ENCODE measurements at regions not wholly inside any gene's neighbourhood (a gene's known extent, or its start where the extent isn't known, plus 50 kb on each side); places are given as distances from the start of the nearest gene placed in this dataset.

- no peak for TF ChIP-seq ZNF248 (tag by site-specific recombination; IDR thresholded peaks at IDR 0.05)
- no peak for TF ChIP-seq SP3 (tag by site-specific recombination; IDR thresholded peaks at IDR 0.05)
- TF ChIP-seq KLF7 (tag by site-specific recombination; IDR thresholded peaks at IDR 0.05; ENCODE audit: borderline replicate concordance): no peak
- no peak for TF ChIP-seq ZNF140 (tag by site-specific recombination; IDR thresholded peaks at IDR 0.05)
- TF ChIP-seq, protein P1, sequence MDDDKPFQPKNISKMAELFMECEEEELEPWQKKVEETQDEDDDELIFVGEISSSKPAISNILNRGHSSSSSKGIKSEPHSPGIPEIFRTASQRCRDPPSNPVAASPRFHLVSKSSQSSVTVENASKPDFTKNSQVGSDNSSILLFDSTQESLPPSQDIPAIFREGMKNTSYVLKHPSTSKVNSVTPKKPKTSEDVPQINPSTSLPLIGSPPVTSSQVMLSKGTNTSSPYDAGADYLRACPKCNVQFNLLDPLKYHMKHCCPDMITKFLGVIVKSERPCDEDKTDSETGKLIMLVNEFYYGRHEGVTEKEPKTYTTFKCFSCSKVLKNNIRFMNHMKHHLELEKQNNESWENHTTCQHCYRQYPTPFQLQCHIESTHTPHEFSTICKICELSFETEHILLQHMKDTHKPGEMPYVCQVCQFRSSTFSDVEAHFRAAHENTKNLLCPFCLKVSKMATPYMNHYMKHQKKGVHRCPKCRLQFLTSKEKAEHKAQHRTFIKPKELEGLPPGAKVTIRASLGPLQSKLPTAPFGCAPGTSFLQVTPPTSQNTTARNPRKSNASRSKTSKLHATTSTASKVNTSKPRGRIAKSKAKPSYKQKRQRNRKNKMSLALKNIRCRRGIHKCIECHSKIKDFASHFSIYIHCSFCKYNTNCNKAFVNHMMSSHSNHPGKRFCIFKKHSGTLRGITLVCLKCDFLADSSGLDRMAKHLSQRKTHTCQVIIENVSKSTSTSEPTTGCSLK (tag by site-specific recombination; IDR thresholded peaks at IDR 0.05): no peak
- no peak for TF ChIP-seq HOXC10 (CRISPR knock-in tag; IDR thresholded peaks at IDR 0.05)
- no peak for TF ChIP-seq YY2 (tag by site-specific recombination; IDR thresholded peaks at IDR 0.05)
- no peak for TF ChIP-seq ZFP69B (tag by site-specific recombination; IDR thresholded peaks at IDR 0.05)
- no peak for TF ChIP-seq TCF7L2 (IDR thresholded peaks at IDR 0.05; ENCODE audit: borderline replicate concordance, low read depth, low read length)
- TF ChIP-seq, protein P2, sequence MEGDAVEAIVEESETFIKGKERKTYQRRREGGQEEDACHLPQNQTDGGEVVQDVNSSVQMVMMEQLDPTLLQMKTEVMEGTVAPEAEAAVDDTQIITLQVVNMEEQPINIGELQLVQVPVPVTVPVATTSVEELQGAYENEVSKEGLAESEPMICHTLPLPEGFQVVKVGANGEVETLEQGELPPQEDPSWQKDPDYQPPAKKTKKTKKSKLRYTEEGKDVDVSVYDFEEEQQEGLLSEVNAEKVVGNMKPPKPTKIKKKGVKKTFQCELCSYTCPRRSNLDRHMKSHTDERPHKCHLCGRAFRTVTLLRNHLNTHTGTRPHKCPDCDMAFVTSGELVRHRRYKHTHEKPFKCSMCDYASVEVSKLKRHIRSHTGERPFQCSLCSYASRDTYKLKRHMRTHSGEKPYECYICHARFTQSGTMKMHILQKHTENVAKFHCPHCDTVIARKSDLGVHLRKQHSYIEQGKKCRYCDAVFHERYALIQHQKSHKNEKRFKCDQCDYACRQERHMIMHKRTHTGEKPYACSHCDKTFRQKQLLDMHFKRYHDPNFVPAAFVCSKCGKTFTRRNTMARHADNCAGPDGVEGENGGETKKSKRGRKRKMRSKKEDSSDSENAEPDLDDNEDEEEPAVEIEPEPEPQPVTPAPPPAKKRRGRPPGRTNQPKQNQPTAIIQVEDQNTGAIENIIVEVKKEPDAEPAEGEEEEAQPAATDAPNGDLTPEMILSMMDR (tag by site-specific recombination; IDR thresholded peaks at IDR 0.05): no peak
- no peak overlapping the region for H3K4me3 ChIP-seq (ENCODE audit: low read depth, low read length)
- ChIA-PET POLR2A (no interaction called here), CTCF (interaction anchor here (0.9 kb wide), 1 partner anchor 13 kb away, joined by 4 read pairs; no protein-coding TSS in a partner anchor)
- H3K4me1 ChIP-seq (ENCODE audit: control insufficient read depth, insufficient read depth, low read length): no peaks in the 10 kb centered on the region
- H3K36me3 ChIP-seq (ENCODE audit: control insufficient read depth in 2 of 2, insufficient read depth in 1 of 2, low read length in 2 of 2): no peaks in the 10 kb centered on the region
- no peak overlapping the region for H3K27ac ChIP-seq (ENCODE audit: extremely low read depth, low read depth, low read length)
- no peaks in the 10 kb centered on the region for H3K9me3 ChIP-seq (ENCODE audit: control insufficient read depth, insufficient read depth, low read depth, low read length)
Measured at GRCh38 chr10:14409247-14409646, 78.5 kb upstream of the FRMD4A start.

DNA sequence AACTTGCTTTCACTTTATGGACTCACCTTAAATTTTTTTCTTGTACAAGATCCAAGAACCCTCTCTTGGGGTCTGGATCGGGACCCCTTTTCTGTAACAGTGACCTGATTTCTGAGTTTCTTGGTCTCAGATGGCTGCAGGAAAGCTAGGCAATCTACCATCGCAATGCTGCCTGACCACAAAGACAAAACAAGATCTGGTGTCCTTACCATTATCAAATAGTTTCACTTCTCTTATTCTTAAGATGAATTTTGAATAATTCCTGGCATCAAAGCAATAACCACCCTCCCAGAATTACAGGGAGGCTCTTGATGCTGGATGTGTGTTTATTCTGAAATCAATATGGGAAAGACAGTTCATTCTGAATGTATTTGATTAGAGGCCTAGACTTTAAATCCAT lies 77.4 kb upstream of the FRMD4A start:
- H3K4me1 ChIP-seq (ENCODE audit: control insufficient read depth, insufficient read depth, low read length): no peaks in the 10 kb centered on the region
- CTCF ChIA-PET: interaction anchor here (0.9 kb wide), 1 partner anchor 12 kb away, joined by 4 read pairs; no protein-coding TSS in a partner anchor
- H3K4me3 ChIP-seq (ENCODE audit: low read depth, low read length): no peak overlapping the region
- H3K36me3 ChIP-seq (ENCODE audit: control insufficient read depth in 2 of 2, insufficient read depth in 1 of 2, low read length in 2 of 2): no peaks in the 10 kb centered on the region
- H3K9me3 ChIP-seq (ENCODE audit: control insufficient read depth, insufficient read depth, low read depth, low read length): no peaks in the 10 kb centered on the region
- POLR2A ChIA-PET: no interaction called here
- no peak overlapping the region for H3K27ac ChIP-seq (ENCODE audit: extremely low read depth, low read depth, low read length)
- no peak for TF ChIP-seq ZBTB26 (tag by site-specific recombination; optimal IDR thresholded peaks at IDR 0.05)
- TF ChIP-seq ZNF571 (tag by site-specific recombination; IDR thresholded peaks at IDR 0.05): no peak
- no peak for TF ChIP-seq HOXA7 (CRISPR knock-in tag; IDR thresholded peaks at IDR 0.05; ENCODE audit: borderline replicate concordance)
- no peak for TF ChIP-seq MYNN (tag by site-specific recombination; IDR thresholded peaks at IDR 0.05; ENCODE audit: borderline replicate concordance)
- TF ChIP-seq ZNF626 (tag by site-specific recombination; IDR thresholded peaks at IDR 0.05): no peak
- TF ChIP-seq, protein P3, sequence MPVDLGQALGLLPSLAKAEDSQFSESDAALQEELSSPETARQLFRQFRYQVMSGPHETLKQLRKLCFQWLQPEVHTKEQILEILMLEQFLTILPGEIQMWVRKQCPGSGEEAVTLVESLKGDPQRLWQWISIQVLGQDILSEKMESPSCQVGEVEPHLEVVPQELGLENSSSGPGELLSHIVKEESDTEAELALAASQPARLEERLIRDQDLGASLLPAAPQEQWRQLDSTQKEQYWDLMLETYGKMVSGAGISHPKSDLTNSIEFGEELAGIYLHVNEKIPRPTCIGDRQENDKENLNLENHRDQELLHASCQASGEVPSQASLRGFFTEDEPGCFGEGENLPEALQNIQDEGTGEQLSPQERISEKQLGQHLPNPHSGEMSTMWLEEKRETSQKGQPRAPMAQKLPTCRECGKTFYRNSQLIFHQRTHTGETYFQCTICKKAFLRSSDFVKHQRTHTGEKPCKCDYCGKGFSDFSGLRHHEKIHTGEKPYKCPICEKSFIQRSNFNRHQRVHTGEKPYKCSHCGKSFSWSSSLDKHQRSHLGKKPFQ (tag by site-specific recombination; IDR thresholded peaks at IDR 0.05): no peak
- TF ChIP-seq HOXC10 (CRISPR knock-in tag; IDR thresholded peaks at IDR 0.05): no peak
- TF ChIP-seq, protein P4, sequence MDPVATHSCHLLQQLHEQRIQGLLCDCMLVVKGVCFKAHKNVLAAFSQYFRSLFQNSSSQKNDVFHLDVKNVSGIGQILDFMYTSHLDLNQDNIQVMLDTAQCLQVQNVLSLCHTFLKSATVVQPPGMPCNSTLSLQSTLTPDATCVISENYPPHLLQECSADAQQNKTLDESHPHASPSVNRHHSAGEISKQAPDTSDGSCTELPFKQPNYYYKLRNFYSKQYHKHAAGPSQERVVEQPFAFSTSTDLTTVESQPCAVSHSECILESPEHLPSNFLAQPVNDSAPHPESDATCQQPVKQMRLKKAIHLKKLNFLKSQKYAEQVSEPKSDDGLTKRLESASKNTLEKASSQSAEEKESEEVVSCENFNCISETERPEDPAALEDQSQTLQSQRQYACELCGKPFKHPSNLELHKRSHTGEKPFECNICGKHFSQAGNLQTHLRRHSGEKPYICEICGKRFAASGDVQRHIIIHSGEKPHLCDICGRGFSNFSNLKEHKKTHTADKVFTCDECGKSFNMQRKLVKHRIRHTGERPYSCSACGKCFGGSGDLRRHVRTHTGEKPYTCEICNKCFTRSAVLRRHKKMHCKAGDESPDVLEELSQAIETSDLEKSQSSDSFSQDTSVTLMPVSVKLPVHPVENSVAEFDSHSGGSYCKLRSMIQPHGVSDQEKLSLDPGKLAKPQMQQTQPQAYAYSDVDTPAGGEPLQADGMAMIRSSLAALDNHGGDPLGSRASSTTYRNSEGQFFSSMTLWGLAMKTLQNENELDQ (tag by site-specific recombination; IDR thresholded peaks at IDR 0.05; ENCODE audit: low read depth): no peak
- TF ChIP-seq ZNF146 (tag by site-specific recombination; IDR thresholded peaks at IDR 0.05): no peak
- TF ChIP-seq ZNF280D (tag by site-specific recombination; IDR thresholded peaks at IDR 0.05): no peak
- no peak for TF ChIP-seq KLF9 (tag by site-specific recombination; IDR thresholded peaks at IDR 0.05; ENCODE audit: low read depth)
- no peak for TF ChIP-seq AEBP2 (tag by site-specific recombination; IDR thresholded peaks at IDR 0.05; ENCODE audit: borderline replicate concordance)
